SHP77 (cell line): ENCODE measurements at regions not wholly inside any gene's neighbourhood (a gene's known extent, or its start where the extent isn't known, plus 50 kb on each side); places are given as distances from the start of the nearest gene placed in this dataset.

Source experiments
- DNase-seq, 2 experiments: peaks; one replicate each; lab custom pipeline; 2025; lab: John Stamatoyannopoulos, UW

- no peak for DNase-seq
These were observed 61.9 kb upstream of the ITGA1 start for GRCh38 chr5:52725808-52726207.

GRCh38 chr5:52727020-52727419 lies 60.7 kb upstream of the ITGA1 start:
- no peak for DNase-seq

- DNase-seq, result no peak
These were observed 60.1 kb upstream of the ITGA1 start for GRCh38 chr5:52727576-52727975.

GRCh38 chr5:52728224-52728623 lies 59.5 kb upstream of the ITGA1 start:
- DNase-seq, result no peak

- no peak for DNase-seq
These were observed 59.0 kb upstream of the ITGA1 start for GRCh38 chr5:52728686-52729085.

- DNase-seq, result no peak
These were observed 56.3 kb upstream of the ITGA1 start for GRCh38 chr5:52731274-52732027.

GRCh38 chr5:52734557-52734956 lies 53.2 kb upstream of the ITGA1 start:
- DNase-seq, result no peak

- no peak for DNase-seq
These were observed 52.6 kb upstream of the ITGA1 start for GRCh38 chr5:52735139-52735538.
